ENCODE measurements at regions not wholly inside any gene's neighbourhood (a gene's known extent, or its start where the extent isn't known, plus 50 kb on each side); places are given as distances from the start of the nearest gene placed in this dataset.

DNA sequence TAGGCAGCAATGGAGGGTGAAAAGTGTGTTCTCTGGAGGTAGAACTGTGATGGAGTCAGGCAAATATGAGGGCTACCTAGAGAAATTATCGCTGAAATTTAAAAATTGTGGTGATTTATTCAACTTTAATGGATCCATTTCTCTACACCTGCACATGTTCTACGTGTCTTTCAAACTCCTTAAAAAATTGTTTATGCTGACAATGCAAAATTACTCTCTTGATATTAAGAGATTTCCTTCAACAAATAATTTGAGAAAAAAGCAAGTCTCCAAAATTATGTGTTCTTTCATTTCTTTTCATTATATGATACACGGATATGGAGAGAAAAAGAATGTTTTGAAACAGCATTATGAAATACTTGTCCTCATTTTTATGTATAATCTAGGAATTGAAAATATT is 1151.4 kb upstream of the PABPC4L start:
- no peak for TF ChIP-seq POLR2AphosphoS5 (IDR thresholded peaks at IDR 0.05; ENCODE audit: borderline replicate concordance, low read depth, low read length)
- TF ChIP-seq EZH2 (IDR thresholded peaks at IDR 0.05) = no peak

All from SK-N-MC (cell line).